IPS DF 6.9 (cell line): ENCODE measurements at regions not wholly inside any gene's neighbourhood (a gene's known extent, or its start where the extent isn't known, plus 50 kb on each side); places are given as distances from the start of the nearest gene placed in this dataset.

Experiments
- DNase-seq: peaks from one replicate; pipeline ENCODE4 v3.0.0-alpha.2; 2013; ENCODE audit warnings: low read depth, low spot score
- H3K27ac ChIP-seq: one replicate; pipeline ENCODE4 v1.5.1; 2013; ENCODE audit warnings: low read length, control low read depth
- H3K27me3 ChIP-seq: 2 replicates; pipeline ENCODE4 v1.6.1; 2013; ENCODE audit warnings: mild to moderate bottlenecking, low read length; ENCODE audit not compliant: control insufficient read depth, insufficient read depth
- H3K36me3 ChIP-seq: 2 replicates; pipeline ENCODE4 v1.6.1; 2013; ENCODE audit warnings: low read length; ENCODE audit not compliant: control insufficient read depth, insufficient read depth
- H3K4me1 ChIP-seq: 2 replicates; pipeline ENCODE4 v1.6.1; 2013; ENCODE audit warnings: low read length; ENCODE audit not compliant: control insufficient read depth, insufficient read depth
- H3K4me3 ChIP-seq: 2 replicates; pipeline ENCODE4 v1.5.1; 2013; ENCODE audit warnings: mild to moderate bottlenecking, low read length
- H3K9me3 ChIP-seq: 2 replicates; pipeline ENCODE4 v1.6.1; 2013; ENCODE audit warnings: low read length, inconsistent platforms; ENCODE audit not compliant: control insufficient read depth, insufficient read depth
- WGBS: extraction: QIAGEN DNeasy Blood & Tissue Kit; methylation state at CpG from one replicate; pipeline ENCODE4 v1.1.7; 2013; ENCODE audit warnings: mixed read lengths, missing lambda C conversion rate; ENCODE audit not compliant: insufficient read length, insufficient coverage; 5-methylcytosine and 5-hydroxymethylcytosine counted together

GRCh38 chr7:19871102-19871501 is 97.7 kb upstream of the TMEM196 start:
- H3K27me3 ChIP-seq = no peaks in the 10 kb centered on the region
- H3K9me3 ChIP-seq = no peaks in the 10 kb centered on the region
- H3K27ac ChIP-seq = no peak overlapping the region
- DNase-seq = no peak
- no peak overlapping the region for H3K4me3 ChIP-seq
- WGBS = no CpG with 5 or more reads among the region's 2 CpGs
- no peaks in the 10 kb centered on the region for H3K36me3 ChIP-seq
- no peaks in the 10 kb centered on the region for H3K4me1 ChIP-seq

DNA sequence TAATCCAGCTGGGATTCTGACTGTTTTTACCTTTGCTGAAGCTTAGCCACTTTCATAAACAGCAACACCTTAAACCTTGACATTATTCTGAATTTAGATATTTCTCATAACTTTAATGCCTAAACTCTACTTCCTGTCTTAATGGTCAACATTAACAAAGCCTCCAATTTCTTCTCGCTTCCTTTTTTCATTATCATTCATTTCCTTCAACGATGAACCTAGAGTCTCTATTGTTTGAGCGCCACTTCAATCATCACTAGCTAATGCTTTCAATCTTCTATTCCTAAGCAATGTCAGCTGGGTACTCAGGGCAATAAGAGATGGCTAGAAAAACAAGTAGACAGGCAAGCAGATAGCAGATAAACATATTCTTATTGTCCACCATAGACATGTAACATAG is 96.6 kb upstream of the TMEM196 start:
- 100% methylated on average over 3 of the region's 3 CpGs for WGBS
- Histone ChIP-seq H3K9me3 (no peaks in the 10 kb centered on the region), H3K4me1 (no peaks in the 10 kb centered on the region), H3K36me3 (no peaks in the 10 kb centered on the region), H3K27ac (no peak overlapping the region), H3K4me3 (no peak overlapping the region), H3K27me3 (no peaks in the 10 kb centered on the region)
- no peak for DNase-seq

- Histone ChIP-seq H3K9me3 (no peaks in the 10 kb centered on the region), H3K4me3 (no peak overlapping the region), H3K36me3 (no peaks in the 10 kb centered on the region), H3K27me3 (no peaks in the 10 kb centered on the region), H3K4me1 (no peaks in the 10 kb centered on the region), H3K27ac (no peak overlapping the region)
- no CpG with 5 or more reads among the region's 5 CpGs for WGBS
- no peak for DNase-seq
These were observed 79.9 kb upstream of the TMEM196 start for GRCh38 chr7:19853261-19853832.

DNA sequence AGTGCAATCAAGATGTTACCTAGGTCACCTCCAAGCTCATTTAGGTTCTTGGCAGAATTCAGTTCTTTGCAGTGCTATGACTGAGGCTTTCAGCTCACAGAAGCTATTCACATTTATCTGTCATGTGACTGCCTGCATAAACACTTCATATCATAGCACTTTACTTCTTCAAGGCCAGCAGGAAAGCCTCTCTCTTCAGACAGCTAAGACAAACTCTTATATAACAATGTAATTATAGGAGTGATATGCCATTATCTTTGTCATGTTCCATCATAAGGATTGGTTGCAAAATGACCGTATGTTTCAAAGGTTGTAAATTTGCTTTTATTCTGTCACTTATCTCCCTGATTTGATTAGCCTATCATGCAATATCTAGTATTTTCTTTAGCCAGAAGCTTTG is 78.8 kb upstream of the TMEM196 start:
- Histone ChIP-seq H3K36me3 (no peaks in the 10 kb centered on the region), H3K27me3 (no peaks in the 10 kb centered on the region), H3K4me3 (no peak overlapping the region), H3K9me3 (no peaks in the 10 kb centered on the region), H3K4me1 (no peaks in the 10 kb centered on the region), H3K27ac (no peak overlapping the region)
- DNase-seq = no peak
- WGBS = no CpG with 5 or more reads among the region's 1 CpG

DNA sequence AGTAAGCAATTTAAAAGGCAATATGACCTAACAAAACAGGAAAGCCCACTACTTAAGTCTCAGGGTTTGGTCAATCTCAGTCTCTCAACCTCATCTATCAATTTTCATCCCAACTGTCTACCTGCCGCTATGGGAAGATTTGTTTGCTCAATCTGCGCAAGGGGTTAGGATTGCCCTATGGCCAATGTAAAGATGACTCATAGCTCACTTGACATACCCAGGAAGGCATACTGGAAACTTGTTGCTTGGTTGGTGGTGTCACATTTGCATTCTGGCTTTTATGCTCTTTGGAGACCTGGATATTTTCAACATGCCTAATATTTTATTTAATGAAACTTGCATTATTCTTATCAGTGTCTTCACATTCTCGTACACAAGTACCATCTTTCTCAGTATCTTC is 78.1 kb upstream of the TMEM196 start:
- H3K36me3 ChIP-seq = no peaks in the 10 kb centered on the region
- no peak overlapping the region for H3K4me3 ChIP-seq
- no peaks in the 10 kb centered on the region for H3K27me3 ChIP-seq
- no peaks in the 10 kb centered on the region for H3K9me3 ChIP-seq
- no CpG with 5 or more reads among the region's 3 CpGs for WGBS
- H3K27ac ChIP-seq = no peak overlapping the region
- no peaks in the 10 kb centered on the region for H3K4me1 ChIP-seq
- DNase-seq = no peak

- Histone ChIP-seq H3K4me3 (no peak overlapping the region), H3K4me1 (no peaks in the 10 kb centered on the region), H3K27me3 (no peaks in the 10 kb centered on the region), H3K36me3 (no peaks in the 10 kb centered on the region), H3K9me3 (no peaks in the 10 kb centered on the region), H3K27ac (no peak overlapping the region)
- DNase-seq = no peak
- WGBS = no CpG with 5 or more reads among the region's 2 CpGs
These were observed 61.1 kb upstream of the TMEM196 start for GRCh38 chr7:19834566-19834965.

DNA sequence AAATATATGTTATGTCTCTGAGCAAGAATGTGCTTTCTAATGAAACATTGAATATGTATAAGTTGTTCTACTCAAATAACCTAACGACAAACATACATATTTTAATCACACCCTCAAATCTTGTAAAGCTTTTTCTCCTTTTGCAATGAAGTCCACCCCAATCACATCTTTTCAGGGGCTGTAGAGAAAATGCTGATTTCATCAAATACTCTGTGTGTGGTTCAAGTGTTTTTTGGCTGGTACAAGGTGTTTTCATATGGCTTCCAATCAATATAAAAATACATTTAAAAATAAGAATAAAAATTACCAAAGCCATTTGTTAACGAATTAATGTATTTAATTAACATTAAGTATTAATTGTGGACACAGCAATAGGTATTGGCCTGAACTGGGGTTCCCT is 57.2 kb upstream of the TMEM196 start:
- DNase-seq = no peak
- no peaks in the 10 kb centered on the region for H3K27me3 ChIP-seq
- no peaks in the 10 kb centered on the region for H3K4me1 ChIP-seq
- no peak overlapping the region for H3K4me3 ChIP-seq
- no peak overlapping the region for H3K27ac ChIP-seq
- H3K36me3 ChIP-seq = no peaks in the 10 kb centered on the region
- no peaks in the 10 kb centered on the region for H3K9me3 ChIP-seq
- 100% methylated on average over 1 of the region's 2 CpGs for WGBS
